Epidermal melanocyte (primary cell): ENCODE measurements at regions not wholly inside any gene's neighbourhood (a gene's known extent, or its start where the extent isn't known, plus 50 kb on each side); places are given as distances from the start of the nearest gene placed in this dataset.

ENCODE experiments used
- DNase-seq: peaks from one replicate; pipeline ENCODE4 v3.0.0; 2011; ENCODE audit warnings: low spot score; ENCODE audit not compliant: insufficient read length

DNA sequence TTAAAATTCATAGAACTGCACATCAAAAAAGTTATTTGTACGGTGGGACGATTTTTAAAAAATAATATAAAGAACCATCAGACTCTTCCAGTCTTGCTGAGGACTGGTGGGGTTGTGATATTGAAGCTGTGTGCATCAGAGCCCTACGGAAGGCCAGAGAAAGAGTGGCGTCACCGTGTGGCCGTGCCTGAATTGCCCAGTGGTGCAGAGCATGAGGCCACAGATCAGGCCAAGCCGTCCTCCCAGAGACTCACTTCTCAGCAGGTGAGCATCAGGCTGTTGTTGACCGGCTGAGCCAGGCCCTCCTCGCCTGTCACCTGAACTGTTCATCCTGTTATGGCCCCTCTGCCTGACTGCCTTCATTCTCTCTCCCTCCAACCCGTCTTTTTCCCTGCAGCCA lies 1013.9 kb downstream of the TBC1D22A start:
- DNase-seq: no peak

DNA sequence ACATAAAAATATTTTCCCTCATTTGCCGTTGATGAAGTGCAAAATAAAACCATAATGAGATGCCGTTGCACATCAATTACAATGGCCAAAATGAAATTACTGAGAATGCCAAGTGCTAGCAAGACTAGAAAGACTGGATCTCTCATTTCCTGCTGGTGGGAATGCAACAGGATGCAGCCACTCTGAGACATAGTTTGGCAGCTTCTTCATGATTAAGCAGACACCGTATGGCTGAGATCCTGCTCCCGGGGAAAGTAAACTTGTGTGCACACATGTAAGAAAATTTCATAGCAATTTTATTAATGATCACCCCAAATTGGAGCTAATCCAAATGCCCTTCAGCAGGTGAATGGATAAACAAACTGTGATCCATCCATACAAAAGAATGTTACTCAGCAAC lies 1013.2 kb downstream of the TBC1D22A start:
- DNase-seq: no peak

DNA sequence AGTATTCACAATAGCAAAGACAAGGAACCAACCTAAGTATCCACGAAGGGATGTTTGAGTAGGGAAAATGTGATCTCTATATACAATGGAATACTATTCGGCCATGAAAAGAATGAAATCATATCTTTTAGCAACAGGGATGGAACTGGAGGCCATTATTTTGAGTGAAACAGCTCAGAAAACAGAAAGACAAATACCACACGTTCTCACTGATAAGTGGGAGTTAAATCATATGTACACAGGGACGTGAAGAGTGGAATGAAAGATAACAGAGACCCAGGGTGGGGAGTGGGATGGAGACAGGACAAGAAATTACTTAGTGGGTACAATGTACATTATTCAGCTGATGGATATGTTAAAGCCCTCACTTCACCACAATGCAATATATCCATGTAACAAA lies 1012.7 kb downstream of the TBC1D22A start:
- no peak for DNase-seq

DNA sequence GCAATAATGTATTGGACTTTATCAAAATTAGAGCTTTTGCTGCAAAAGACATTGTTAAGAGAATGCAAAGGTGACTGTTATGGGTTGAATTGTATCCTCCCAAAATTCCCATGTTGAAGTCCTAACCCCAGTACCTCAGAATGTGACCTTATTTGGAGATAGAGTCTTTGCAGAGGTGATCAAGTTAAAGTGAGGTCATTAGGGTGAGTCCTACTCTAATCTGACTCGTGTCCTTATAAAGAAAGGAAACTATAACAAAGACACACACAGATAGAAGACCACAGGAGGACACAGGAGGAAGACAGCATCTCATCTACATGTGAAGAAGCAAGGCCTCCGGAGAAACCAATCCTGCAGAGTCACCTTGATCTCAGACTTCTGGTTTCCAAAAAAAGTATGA lies 1011.2 kb downstream of the TBC1D22A start:
- no peak for DNase-seq

- DNase-seq: no peak
These were observed 1010.4 kb downstream of the TBC1D22A start for GRCh38 chr22:47772864-47773263.

DNA sequence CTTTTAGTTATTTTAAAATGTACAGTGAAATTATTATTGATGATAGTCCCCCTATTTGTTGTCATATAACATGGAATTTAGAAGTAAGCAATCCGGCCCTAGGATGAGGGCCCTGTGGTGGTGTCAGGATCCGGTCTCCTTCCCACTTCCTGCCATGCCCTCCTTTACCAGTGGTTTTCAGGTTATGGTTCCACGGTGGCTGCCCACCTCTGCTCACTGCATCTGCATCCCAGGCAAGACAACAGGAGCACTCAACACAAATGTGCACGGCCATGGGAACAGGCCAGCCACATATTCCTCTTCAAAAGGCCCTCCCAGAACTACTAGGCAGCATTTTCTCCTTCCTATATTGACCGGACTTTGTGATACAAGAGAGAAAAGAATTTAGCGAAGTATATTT lies 1007.2 kb downstream of the TBC1D22A start:
- no peak for DNase-seq

GRCh38 chr22:47768027-47768426 lies 1005.6 kb downstream of the TBC1D22A start:
- DNase-seq: no peak

DNA sequence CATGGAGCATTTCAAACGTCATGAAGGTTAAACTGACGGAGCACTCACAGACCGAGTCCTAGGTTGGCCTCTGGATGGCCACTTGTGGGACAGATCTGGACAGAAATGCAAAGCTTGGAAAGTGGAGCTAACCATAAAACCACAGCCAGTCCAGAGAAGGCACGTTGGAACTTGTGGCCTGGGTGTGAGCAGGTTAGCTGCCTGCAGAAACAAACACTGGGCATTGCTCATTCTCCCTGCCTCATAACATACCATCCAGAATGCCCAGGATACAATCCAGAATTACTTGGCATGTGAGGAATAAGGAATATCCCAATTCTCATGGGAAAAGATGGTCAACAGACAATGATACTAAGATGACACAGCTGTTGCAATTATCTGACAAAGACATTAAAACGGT lies 1005.0 kb downstream of the TBC1D22A start:
- DNase-seq: no peak

- no peak for DNase-seq
These were observed 1003.3 kb downstream of the TBC1D22A start for GRCh38 chr22:47765757-47766156.

- DNase-seq: no peak
These were observed 999.7 kb downstream of the TBC1D22A start for GRCh38 chr22:47762141-47762540.

GRCh38 chr22:47759909-47760308 lies 997.5 kb downstream of the TBC1D22A start:
- DNase-seq: no peak

GRCh38 chr22:47757741-47758140 lies 995.3 kb downstream of the TBC1D22A start:
- no peak for DNase-seq

- no peak for DNase-seq
These were observed 987.6 kb downstream of the TBC1D22A start for GRCh38 chr22:47750086-47750485.

- DNase-seq: no peak
These were observed 986.5 kb downstream of the TBC1D22A start for GRCh38 chr22:47748957-47749356.

- DNase-seq: no peak
These were observed 985.8 kb downstream of the TBC1D22A start for GRCh38 chr22:47748271-47748670.

GRCh38 chr22:47740109-47740805 lies 977.8 kb downstream of the TBC1D22A start:
- DNase-seq: no peak

- no peak for DNase-seq
These were observed 977.0 kb downstream of the TBC1D22A start for GRCh38 chr22:47739291-47740015.

DNA sequence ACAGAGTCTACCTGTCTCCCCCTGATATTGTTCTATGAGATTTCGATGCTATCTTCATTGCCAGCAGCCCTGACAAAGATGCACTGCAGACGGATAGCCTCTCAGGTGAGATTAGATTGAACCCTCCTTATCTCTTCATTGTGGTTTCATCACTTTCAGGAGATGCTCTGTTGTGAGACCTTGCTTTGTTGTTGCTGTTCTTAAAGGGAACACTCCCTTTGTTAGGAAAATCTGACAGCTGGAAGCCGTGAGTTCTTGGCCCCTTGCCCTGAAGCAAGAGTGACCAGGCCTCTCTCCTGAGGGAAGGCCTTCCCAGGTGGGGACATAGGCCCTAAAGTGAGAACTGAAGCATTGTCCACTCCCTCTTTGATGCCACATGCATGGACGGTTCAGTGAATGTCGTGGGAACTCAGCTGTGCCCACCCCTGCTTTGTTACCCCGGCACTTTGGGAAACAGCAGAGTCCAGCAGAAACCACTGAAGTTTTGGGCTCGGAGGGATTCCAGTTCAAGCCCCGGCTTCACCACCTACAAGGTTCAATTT lies 976.1 kb downstream of the TBC1D22A start:
- no peak for DNase-seq

DNA sequence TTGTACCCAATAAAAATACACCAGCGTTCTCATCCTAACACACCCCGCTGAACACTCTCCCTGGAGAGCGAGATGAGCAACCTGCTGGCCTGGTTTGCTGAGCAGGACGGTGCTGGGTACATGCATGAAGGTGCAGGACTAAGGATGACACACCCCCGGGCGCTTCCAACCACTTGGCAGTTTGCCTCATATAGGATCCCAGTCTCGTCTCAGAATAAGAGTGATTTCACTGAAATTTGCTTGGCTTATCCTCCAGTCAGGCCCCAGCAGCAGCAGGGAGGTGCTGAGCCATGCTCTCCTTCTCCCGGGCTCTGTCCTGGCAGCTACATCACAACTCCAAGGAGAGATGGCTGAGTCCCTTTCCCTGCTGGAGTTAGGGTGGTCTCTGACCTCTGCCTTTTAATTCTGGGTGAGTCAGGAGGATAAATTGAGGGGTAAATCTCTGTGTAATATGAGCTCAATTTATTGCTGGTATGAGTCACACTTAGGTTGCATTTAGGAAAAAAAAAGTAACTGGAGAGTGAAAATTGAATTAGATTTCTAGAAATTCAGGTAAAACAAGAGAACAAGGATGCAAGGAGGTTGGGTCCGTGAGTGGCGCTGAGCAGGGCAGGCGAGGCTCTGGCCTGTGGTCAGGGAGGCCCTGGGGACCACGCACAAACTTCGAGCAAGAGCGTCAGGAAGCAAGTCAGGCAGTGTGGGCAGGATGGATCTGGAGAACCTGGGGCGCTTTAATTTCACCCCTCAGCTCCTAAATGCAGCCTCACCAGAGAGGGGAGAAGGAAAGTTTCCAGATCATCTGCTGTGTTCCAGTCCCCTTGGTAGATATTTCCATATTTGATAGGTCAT lies 974.0 kb downstream of the TBC1D22A start:
- no peak for DNase-seq

- DNase-seq: no peak
These were observed 972.1 kb downstream of the TBC1D22A start for GRCh38 chr22:47734511-47734910.

GRCh38 chr22:47727641-47728040 lies 965.2 kb downstream of the TBC1D22A start:
- no peak for DNase-seq

GRCh38 chr22:47724751-47725150 lies 962.3 kb downstream of the TBC1D22A start:
- no peak for DNase-seq
